NCI-H1694 (cell line): ENCODE measurements at regions not wholly inside any gene's neighbourhood (a gene's known extent, or its start where the extent isn't known, plus 50 kb on each side); places are given as distances from the start of the nearest gene placed in this dataset.

ENCODE experiments used
- DNase-seq: peaks from one replicate; lab custom pipeline; 2025; lab: John Stamatoyannopoulos, UW

DNA sequence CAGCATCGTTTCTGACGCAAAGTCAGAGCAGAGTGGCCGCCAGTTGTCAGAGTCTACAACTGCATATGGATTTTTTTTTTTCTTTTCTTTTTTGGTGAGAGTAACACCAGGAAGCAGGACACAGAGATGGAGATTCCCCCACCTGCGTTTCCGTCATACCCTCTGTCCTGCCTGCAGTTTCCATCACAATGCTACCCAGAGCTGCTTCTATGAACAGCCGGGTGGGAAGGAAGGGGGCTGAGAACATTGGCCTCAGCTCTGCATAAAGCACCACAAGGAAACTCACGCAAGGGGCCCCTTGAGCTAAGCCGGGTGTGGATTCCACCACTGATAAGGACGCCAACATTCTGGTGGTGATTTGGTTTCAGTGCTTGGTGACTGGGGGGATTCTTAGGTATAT, 183.5 kb upstream of the AFDN start:
- DNase-seq, result no peak

DNA sequence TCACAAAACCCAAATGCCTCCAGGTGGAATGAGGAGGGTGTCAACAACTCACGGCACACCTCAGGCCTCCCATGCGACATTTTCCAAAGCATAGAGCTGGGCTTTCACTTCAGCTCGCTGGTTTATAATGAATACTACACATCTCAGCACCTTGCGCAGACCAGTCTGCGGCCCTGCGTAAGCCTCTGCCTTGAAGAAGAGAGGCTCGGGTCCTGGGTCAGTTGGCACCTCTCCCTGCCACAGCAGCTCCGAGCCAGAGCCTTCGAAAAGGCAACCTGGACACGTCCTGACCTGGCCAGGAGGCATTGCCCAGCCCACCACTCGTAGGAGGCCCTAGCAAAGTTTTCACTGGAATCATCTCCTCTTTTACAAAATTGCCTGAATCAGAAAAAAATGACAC, 183.0 kb upstream of the AFDN start:
- no peak for DNase-seq

DNA sequence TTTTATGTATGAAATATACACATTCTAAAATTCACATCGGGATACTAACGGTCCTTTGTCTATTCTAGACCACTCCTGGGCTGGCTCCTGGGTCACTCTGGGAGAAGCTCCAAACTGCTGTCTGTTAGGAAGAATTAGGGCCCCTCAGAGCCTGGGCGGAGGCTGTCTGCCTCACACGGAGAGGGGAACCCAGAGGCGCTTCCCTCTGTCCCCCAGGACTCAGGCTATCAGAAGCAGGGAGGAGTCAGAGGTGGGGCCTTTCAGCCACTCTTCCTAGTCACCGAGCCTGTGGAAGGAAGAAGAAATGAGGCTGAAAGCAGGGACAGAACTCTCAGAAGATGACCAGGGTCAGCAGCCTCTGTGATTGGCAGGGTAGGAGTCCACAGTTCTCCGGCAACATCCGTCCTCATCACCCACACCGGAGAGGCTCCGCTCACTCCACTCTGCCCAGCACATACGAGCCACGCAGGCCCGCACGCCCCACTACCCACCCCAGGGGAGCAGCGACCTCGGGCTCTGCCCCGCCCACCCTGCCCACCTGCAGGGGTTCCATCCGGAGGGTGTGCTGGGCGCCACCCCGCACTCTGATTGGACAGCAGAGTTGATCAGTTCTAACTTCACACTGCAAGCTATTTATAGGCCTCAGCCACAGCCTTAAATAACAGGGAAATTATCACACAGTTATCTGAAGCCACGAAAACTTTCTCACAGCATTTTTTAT, 182.1 kb upstream of the AFDN start:
- no peak for DNase-seq

DNA sequence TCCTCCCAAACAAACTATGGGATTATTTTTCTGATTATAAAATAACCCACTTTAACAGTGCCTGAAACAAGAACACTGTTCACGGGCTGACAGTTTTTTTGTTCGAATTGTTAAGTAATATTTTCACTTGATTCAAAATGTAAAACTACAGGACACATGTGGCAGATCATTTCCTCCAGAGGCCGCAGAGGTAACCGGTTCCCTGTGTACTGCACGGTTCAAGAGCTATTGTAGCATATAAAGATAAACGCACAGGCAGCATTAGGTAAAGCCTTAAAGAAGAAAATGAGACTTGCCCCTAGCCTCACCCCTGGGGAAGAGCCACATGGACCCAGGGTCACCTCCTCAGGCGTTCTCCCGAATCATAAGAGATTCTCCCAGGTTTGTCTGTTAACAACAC, 181.3 kb upstream of the AFDN start:
- no peak for DNase-seq

DNA sequence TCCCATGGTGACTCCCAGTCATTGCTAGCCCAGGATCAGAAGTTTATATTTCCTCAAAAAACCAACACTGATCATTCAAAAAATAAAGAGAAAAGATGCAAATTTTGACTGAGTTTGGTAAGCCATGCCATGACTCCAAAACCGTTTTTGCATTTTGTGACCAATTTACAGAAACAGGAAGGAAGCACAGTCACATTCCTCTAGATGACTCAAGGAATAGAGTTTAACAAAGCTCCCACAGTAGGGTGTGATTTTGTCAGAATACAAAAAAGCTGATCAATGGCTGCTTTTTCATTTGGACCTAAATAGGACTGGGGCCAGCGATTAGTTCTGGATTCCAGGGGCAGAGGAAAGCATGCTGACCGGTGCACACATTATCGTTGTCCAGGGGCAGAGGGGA, 179.4 kb upstream of the AFDN start:
- DNase-seq, result no peak

DNA sequence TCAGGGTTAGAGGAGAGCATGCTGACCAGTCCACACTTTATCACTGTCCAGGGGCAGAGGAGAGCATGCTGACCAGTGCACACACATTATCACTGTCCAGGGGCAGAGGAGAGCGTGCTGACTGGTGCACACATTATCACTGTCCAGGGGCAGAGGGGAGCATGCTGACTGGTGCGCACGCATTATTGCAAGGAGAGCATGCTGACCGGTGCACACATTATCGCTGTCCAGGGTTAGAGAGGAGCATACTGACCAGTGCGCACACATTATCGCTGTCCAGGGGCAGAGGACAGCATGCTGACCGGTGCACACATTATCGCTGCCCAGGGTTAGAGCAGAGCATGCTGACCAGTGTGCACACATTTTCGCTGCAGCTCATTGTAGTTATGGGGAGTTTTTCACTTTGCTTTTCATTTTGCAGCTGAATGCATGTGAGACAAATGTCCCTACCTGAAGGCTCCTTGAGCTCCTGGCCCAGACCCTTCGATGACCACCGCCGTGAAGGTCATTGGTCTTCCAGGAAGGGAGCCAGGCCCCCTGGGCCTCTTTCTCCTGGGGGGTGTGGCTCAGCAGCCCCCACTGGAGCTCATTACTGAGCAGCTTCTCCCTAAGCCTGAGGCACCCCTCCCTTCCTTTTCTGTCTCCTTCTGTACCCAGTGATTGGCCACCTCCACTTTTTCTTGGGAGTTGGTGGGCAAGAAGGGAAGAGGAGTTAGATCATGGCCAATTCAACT, 178.8 kb upstream of the AFDN start:
- no peak for DNase-seq

DNA sequence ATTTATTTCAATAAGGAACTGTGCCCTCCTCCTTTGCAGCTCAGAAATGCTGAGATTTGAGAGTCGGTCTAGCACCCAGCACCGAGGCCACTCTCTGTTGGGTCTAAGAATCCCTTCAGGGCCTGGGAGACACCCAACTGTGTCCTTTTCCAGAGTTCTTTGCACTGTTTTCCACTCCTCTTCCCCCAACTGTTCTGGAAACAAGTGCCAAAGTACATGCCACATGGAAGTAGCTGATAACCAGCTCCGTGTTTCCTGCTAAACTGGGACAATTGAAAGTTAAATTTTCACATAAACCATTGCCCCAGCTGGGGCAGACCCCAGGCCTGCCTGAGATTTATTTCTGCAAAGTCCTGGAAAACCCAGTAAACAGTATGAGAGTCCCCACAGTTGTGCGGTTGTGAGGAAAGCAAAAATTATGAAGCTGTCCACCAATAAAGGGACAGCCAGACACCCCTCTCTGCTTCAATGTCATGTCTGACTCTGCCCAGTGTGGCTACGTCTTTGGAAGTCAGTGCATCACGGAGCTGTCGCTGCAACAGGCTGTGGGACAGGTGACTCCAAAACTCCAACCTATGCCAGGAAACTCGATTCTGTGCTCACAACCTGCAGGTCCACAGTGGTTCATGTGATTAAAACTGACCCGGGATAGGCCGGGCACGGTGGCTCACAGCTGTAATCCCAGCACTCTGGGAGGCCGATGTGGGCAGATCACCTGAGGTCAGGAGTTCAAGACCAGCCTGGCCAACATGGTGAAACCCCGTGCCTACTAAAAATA, 178.0 kb upstream of the AFDN start:
- DNase-seq, result no peak

DNA sequence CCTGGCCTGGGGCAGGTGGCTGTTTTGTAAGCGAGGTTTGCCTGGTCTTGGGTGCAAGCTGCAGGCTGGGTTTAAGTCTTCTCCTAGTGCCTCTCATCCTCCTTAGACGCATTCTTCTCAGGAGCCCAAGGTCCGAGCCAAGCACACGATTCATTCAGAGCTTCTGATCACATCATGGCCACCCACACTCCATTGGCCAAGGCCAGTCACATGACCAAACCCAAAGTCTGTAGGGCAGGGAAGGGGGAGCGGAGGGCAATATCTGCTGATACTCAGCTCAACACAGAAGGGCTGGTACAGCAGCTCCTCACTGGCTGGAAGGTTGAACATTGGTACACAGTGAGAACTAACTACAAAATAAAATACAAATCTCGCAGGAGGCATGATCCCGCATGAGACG, 177.2 kb upstream of the AFDN start:
- no peak for DNase-seq

DNA sequence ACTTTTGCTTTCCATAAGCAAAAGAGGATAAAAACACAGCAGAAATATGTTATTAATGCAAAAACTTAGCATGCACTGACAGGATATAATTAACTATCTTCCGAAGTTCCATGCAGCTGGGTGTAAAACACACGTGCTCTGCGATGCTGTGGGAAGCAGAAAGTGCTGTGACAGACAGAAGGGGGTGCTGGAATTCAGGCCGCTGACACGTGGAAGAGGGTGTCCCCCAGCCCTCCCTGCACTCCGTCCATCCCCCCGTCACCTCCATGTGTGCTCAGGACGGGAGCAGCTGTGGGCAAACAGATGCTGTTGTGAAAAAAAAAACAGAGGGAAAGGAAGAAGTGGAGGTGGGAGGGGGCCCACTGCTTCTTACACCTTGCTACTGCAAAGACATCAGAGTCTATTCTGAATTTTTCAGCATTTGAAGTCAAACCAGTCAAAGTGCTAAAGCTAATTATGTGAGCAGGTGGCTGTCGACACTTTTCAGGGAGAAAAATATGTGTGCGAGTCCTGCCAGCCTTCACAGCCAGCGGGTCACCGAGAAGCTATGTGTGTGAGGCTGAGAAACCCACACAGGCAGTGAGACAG, 175.9 kb upstream of the AFDN start:
- DNase-seq, result no peak

DNA sequence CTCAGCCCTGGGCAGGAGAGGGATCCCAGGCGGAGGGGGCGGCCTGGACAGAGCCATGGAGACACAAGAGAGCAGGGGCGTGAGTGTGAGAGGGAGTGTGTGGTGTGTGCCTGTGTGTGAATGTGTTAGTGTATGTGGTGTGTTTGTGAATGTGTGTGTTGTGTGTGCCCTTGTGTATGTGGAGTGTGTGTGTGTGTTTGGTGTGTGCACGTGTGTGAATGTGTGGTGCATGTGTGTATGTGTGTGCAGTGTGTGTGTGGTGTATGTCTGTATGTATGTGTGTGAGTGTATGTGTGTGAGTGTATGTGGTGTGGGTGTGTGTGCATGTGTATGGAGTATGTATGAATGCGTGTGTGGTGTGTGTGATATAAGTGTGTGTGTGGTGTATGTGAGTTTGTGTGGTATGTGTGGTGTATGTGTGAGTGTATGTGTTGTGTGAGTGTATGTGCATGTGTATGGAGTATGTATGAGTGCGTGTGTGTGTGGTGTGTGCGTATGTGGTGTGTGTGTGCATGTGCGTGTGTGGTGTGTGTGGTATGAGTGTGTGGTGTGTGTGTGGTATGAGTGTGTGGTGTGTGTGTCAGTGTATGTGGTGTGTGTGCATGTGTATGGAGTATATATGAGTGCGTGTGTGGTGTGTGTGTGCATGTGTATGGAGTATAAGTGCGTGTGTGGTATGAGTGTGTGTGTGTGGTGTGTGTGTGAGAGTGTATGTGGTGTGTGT, 175.2 kb upstream of the AFDN start:
- no peak for DNase-seq

DNA sequence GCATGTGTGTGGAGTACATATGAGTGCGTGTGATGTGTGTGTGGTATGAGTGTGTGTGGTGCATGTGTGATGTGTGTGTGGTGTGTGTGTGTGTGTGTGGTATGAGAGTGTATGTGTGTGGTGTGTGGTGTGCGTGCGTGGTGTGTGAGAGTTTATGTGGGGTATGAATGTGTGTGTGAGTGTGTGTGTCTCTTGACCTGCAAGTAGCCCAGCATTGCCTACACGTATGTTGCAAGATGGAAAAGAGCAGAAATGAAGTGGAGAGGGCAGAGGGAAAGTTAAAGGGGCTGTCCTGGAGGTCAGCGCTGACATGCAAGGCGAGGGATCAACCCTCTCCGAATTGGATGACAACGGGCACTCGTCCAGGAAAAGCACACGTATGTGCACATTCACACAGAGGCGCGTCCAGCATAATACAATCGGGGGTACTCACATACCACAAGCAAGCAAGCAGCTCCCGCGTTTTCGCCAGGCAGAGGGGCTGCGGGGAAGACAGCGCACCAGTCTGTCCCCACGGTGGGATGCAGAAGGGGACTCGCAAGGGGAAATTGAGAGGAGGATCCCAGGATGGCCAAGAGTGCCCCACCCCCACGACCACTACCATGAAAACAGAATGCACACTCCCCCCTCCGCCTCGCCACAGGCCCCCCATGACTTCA, 174.5 kb upstream of the AFDN start:
- DNase-seq, result no peak

DNA sequence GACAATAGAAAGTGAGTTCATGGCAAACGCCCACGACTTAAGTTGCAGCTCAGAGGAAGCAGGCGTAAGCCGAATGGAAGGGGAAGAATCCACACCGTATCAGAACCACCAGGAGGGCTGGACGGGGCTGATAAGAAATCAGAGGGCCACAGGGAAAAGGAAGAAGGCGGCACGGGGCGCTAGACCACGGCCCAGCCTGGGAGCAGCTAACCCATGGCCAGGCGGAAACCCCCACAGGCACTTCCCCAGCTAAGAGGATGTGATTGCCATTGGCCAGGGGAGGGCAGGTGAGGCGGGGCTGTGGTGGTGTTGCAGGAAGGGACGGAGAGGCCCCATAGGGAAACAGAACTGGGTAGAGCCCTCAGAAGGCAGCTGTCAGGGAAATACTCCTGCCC, 174.0 kb upstream of the AFDN start:
- no peak for DNase-seq

DNA sequence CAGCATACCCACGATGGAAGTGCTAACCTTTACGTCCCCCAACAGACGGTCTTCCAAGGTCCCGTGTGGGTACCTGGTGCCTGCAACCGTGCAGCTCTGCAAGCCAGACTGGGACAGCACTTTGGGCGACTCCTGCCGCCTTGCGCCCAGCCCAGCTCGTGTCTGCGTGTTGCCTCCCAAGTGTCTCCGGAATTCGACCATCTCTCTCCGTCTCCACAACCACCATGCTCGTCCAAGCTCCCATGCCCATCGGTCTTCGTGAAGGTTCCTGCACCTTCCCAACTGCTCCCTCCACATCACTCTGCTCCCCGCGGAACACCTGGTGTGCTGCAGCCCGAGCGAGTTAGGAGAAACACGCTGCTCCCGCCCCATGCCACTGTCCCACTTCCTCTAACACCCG, 173.2 kb upstream of the AFDN start:
- DNase-seq, result no peak

DNA sequence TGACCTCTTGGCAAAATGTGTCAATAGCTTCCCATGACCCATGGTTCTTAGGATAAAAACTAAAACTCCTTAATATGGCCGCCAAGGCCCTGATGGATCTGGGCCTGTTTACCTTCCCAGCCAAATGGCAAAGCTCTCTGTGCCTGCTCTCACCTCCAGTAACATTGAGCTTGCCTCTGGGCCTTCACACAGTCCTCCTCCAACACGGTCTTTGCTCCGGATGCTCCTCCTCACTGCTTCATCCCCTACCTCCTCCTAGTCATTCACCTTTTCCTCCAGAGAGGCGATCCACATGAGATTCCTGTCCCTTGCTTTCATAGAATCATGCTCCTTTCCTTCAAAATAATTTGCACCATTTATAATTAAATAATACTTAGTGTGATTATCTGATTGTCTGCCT, 172.3 kb upstream of the AFDN start:
- no peak for DNase-seq

DNA sequence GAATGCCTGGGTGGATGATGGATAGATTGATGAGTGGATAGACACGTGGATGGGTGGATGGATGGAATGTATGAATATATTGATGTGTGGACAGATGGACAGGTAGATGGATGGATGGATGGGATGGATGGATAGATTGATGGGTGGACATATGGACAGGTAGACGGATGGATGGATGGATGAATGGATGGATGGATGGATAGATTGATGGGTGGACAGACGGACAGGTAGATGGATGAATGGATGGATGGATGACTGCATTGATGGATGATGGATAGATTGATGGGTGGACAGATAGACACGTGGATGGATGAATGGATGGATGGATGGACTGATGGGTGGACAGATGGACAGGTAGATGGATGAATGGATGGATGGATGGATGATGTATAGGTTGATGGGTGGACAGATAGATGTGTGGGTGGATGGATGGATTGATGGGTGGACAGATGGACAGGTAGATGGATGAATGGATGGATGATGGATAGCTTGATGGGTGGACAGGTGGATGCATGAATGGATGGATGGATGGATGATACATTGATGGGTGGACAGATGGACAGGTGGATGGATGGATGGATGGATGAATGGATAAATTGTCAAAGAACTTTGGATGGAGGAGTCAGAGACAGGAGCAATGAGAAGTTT, 171.4 kb upstream of the AFDN start:
- no peak for DNase-seq

DNA sequence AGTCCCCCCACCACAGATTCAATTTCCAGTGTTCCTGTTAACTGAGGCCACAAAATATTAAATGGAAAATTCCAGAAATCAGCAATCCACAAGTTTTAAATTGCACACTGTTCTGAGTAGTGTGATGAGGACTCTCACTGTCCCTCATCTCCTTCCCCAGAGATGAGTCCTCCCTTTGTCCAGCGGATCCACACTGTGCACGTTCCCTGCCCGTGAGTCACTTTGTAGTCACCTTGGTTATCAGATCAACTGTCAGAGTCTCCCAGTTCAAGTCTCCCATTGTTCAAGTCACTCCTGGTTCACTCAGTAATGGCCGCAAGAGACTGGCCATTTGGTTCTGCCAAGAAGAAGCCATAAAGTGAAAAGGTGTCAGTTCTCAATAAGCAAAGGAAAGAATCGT, 168.6 kb upstream of the AFDN start:
- DNase-seq, result no peak

DNA sequence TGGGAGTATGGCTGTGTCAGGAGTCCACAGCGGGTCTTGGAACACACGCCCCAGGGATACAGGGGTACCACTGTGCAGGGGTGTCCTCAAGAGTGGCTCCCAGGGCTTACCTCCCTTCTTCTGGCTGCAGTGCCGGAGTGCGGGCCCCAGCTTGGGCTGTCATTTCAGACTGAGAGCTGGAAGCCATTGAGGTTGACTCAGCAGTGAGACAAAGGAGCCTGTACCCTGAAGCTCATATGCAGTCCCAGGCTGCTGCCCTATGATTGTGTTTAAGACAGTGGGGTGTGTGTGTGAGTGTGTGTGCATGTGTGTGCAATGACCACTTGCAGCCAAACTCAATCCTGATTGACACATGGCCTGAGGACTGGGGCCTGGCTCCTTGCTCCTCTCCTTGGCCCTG, 167.7 kb upstream of the AFDN start:
- DNase-seq, result no peak

DNA sequence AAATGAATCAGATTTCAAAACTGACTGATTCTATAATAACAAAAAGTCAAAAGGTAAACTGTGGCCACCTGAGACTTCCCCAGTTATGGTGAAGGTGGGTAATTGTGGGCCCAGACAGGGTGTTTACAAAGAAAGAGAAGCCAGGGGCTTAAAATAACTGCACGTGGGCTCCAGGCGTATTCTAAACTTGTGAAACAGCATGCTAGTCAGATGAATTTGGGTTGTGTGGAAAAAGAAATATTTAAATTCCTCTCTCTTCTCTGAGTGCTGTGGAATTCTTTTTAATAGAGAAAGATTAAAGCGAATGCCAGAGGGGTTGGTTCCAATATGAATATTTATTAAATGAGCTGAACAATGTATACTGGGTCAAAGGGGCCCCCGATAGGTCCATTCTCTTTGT, 166.3 kb upstream of the AFDN start:
- no peak for DNase-seq

DNA sequence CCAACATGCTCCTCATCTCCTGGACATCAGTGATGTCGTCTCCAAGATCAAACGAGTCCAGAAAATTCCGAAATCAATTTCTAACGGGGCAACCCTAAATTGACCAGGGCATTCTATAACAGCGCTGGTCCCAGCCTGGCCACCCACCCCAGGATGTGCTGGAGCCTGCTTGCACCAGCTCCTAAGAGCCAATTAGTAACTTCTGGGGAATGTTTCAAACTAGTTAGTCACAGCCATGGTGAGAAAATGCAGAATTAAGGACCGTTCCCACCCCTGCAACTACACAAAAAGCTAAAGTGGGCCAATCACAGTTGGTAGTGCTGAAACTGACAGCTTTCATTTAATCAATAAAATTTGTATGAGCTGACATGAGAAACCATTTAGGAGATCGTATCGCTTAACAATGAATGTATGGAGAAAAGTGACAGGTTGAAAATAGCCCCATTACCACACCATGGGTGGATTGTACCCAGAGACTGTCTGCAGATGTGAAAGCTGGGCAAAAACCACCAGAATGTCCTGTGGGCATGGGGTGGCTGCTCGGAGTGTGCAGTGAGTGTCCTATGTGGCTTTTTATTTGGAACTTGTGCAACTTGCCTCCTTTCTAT, 165.7 kb upstream of the AFDN start:
- no peak for DNase-seq

DNA sequence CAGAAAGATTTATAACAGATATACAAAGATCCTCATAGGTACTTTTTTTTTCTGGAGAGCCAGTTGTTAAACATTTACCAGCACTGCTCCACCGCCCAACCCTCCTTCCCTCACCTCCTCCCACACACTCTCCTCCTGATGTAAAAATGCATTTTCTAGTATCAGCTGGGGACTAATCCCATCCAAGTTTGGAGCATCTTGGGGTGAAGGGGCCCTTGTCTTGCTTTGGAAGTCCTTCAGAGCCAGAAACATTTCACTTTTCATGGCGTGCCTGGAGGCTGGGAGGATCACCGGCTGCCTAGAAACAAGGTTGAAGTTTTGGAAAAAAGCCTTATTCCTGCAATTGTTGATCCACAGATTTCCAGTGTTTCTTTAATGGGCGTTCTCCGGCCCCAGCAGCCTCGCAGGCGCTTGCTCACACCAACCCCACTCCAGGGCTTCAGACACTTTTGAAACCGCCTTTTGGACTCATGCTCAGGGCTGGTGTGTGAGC, 165.1 kb upstream of the AFDN start:
- no peak for DNase-seq
